ENCODE measurements at regions not wholly inside any gene's neighbourhood (a gene's known extent, or its start where the extent isn't known, plus 50 kb on each side); places are given as distances from the start of the nearest gene placed in this dataset.

- Histone ChIP-seq H3K27ac (ENCODE audit: insufficient read depth, low read length, poor library complexity, severe bottlenecking) (no peak overlapping the region), H3K4me1 (ENCODE audit: control insufficient read depth, insufficient read depth, low read length, poor library complexity, severe bottlenecking) (no peaks in the 10 kb centered on the region), H3K36me3 (ENCODE audit: control insufficient read depth, insufficient read depth, low read length) (no peaks in the 10 kb centered on the region), H3K4me3 (ENCODE audit: insufficient read depth, low read depth, low read length, poor library complexity, severe bottlenecking) (no peak overlapping the region), H3K27me3 (replicated peaks; ENCODE audit: control insufficient read depth, insufficient read depth, low read length, poor library complexity, severe bottlenecking) (no peaks in the 10 kb centered on the region), H3K9me3 (ENCODE audit: control insufficient read depth, low read length) (no peaks in the 10 kb centered on the region)
- DNase-seq = no peak
These were observed 112.1 kb downstream of the DLEU7 start for GRCh38 chr13:50731400-50731799.

- H3K4me3 ChIP-seq (ENCODE audit: insufficient read depth, low read depth, low read length, poor library complexity, severe bottlenecking) = no peak overlapping the region
- DNase-seq = no peak
- no peaks in the 10 kb centered on the region for H3K4me1 ChIP-seq (ENCODE audit: control insufficient read depth, insufficient read depth, low read length, poor library complexity, severe bottlenecking)
- no peaks in the 10 kb centered on the region for H3K27me3 ChIP-seq (replicated peaks; ENCODE audit: control insufficient read depth, insufficient read depth, low read length, poor library complexity, severe bottlenecking)
- H3K27ac ChIP-seq (ENCODE audit: insufficient read depth, low read length, poor library complexity, severe bottlenecking) = no peak overlapping the region
- H3K36me3 ChIP-seq (ENCODE audit: control insufficient read depth, insufficient read depth, low read length) = no peaks in the 10 kb centered on the region
- no peaks in the 10 kb centered on the region for H3K9me3 ChIP-seq (ENCODE audit: control insufficient read depth, low read length)
These were observed 110.8 kb downstream of the DLEU7 start for GRCh38 chr13:50732712-50733111.

GRCh38 chr13:50733392-50733791 lies 110.1 kb downstream of the DLEU7 start:
- Histone ChIP-seq H3K36me3 (ENCODE audit: control insufficient read depth, insufficient read depth, low read length) (no peaks in the 10 kb centered on the region), H3K27me3 (replicated peaks; ENCODE audit: control insufficient read depth, insufficient read depth, low read length, poor library complexity, severe bottlenecking) (no peaks in the 10 kb centered on the region), H3K4me1 (ENCODE audit: control insufficient read depth, insufficient read depth, low read length, poor library complexity, severe bottlenecking) (no peaks in the 10 kb centered on the region), H3K9me3 (ENCODE audit: control insufficient read depth, low read length) (no peaks in the 10 kb centered on the region), H3K27ac (ENCODE audit: insufficient read depth, low read length, poor library complexity, severe bottlenecking) (no peak overlapping the region), H3K4me3 (ENCODE audit: insufficient read depth, low read depth, low read length, poor library complexity, severe bottlenecking) (no peak overlapping the region)
- no peak for DNase-seq

GRCh38 chr13:50735071-50735470 lies 108.4 kb downstream of the DLEU7 start:
- no peaks in the 10 kb centered on the region for H3K27me3 ChIP-seq (replicated peaks; ENCODE audit: control insufficient read depth, insufficient read depth, low read length, poor library complexity, severe bottlenecking)
- no peak overlapping the region for H3K27ac ChIP-seq (ENCODE audit: insufficient read depth, low read length, poor library complexity, severe bottlenecking)
- no peak overlapping the region for H3K4me3 ChIP-seq (ENCODE audit: insufficient read depth, low read depth, low read length, poor library complexity, severe bottlenecking)
- DNase-seq = no peak
- no peaks in the 10 kb centered on the region for H3K9me3 ChIP-seq (ENCODE audit: control insufficient read depth, low read length)
- H3K4me1 ChIP-seq (ENCODE audit: control insufficient read depth, insufficient read depth, low read length, poor library complexity, severe bottlenecking) = no peaks in the 10 kb centered on the region
- no peaks in the 10 kb centered on the region for H3K36me3 ChIP-seq (ENCODE audit: control insufficient read depth, insufficient read depth, low read length)

- no peaks in the 10 kb centered on the region for H3K27me3 ChIP-seq (replicated peaks; ENCODE audit: control insufficient read depth, insufficient read depth, low read length, poor library complexity, severe bottlenecking)
- H3K9me3 ChIP-seq (ENCODE audit: control insufficient read depth, low read length) = no peaks in the 10 kb centered on the region
- no peak overlapping the region for H3K27ac ChIP-seq (ENCODE audit: insufficient read depth, low read length, poor library complexity, severe bottlenecking)
- no peaks in the 10 kb centered on the region for H3K36me3 ChIP-seq (ENCODE audit: control insufficient read depth, insufficient read depth, low read length)
- no peak for DNase-seq
- no peak overlapping the region for H3K4me3 ChIP-seq (ENCODE audit: insufficient read depth, low read depth, low read length, poor library complexity, severe bottlenecking)
- no peaks in the 10 kb centered on the region for H3K4me1 ChIP-seq (ENCODE audit: control insufficient read depth, insufficient read depth, low read length, poor library complexity, severe bottlenecking)
These were observed 103.3 kb downstream of the DLEU7 start for GRCh38 chr13:50740052-50740741.

GRCh38 chr13:50742353-50742752 lies 101.1 kb downstream of the DLEU7 start:
- Histone ChIP-seq H3K4me3 (ENCODE audit: insufficient read depth, low read depth, low read length, poor library complexity, severe bottlenecking) (no peak overlapping the region), H3K9me3 (ENCODE audit: control insufficient read depth, low read length) (no peaks in the 10 kb centered on the region), H3K36me3 (ENCODE audit: control insufficient read depth, insufficient read depth, low read length) (no peaks in the 10 kb centered on the region), H3K4me1 (ENCODE audit: control insufficient read depth, insufficient read depth, low read length, poor library complexity, severe bottlenecking) (no peaks in the 10 kb centered on the region), H3K27ac (ENCODE audit: insufficient read depth, low read length, poor library complexity, severe bottlenecking) (no peak overlapping the region), H3K27me3 (replicated peaks; ENCODE audit: control insufficient read depth, insufficient read depth, low read length, poor library complexity, severe bottlenecking) (no peaks in the 10 kb centered on the region)
- no peak for DNase-seq

GRCh38 chr13:50742968-50743367 lies 100.5 kb downstream of the DLEU7 start:
- no peaks in the 10 kb centered on the region for H3K9me3 ChIP-seq (ENCODE audit: control insufficient read depth, low read length)
- DNase-seq = no peak
- H3K4me3 ChIP-seq (ENCODE audit: insufficient read depth, low read depth, low read length, poor library complexity, severe bottlenecking) = no peak overlapping the region
- H3K27me3 ChIP-seq (replicated peaks; ENCODE audit: control insufficient read depth, insufficient read depth, low read length, poor library complexity, severe bottlenecking) = no peaks in the 10 kb centered on the region
- no peak overlapping the region for H3K27ac ChIP-seq (ENCODE audit: insufficient read depth, low read length, poor library complexity, severe bottlenecking)
- no peaks in the 10 kb centered on the region for H3K4me1 ChIP-seq (ENCODE audit: control insufficient read depth, insufficient read depth, low read length, poor library complexity, severe bottlenecking)
- no peaks in the 10 kb centered on the region for H3K36me3 ChIP-seq (ENCODE audit: control insufficient read depth, insufficient read depth, low read length)

GRCh38 chr13:50744116-50744660 lies 99.3 kb downstream of the DLEU7 start:
- H3K9me3 ChIP-seq (ENCODE audit: control insufficient read depth, low read length) = no peaks in the 10 kb centered on the region
- H3K27me3 ChIP-seq (replicated peaks; ENCODE audit: control insufficient read depth, insufficient read depth, low read length, poor library complexity, severe bottlenecking) = no peaks in the 10 kb centered on the region
- no peaks in the 10 kb centered on the region for H3K36me3 ChIP-seq (ENCODE audit: control insufficient read depth, insufficient read depth, low read length)
- no peak for DNase-seq
- H3K4me1 ChIP-seq (ENCODE audit: control insufficient read depth, insufficient read depth, low read length, poor library complexity, severe bottlenecking) = no peaks in the 10 kb centered on the region
- no peak overlapping the region for H3K27ac ChIP-seq (ENCODE audit: insufficient read depth, low read length, poor library complexity, severe bottlenecking)
- no peak overlapping the region for H3K4me3 ChIP-seq (ENCODE audit: insufficient read depth, low read depth, low read length, poor library complexity, severe bottlenecking)

- Histone ChIP-seq H3K4me1 (ENCODE audit: control insufficient read depth, insufficient read depth, low read length, poor library complexity, severe bottlenecking) (no peaks in the 10 kb centered on the region), H3K27me3 (replicated peaks; ENCODE audit: control insufficient read depth, insufficient read depth, low read length, poor library complexity, severe bottlenecking) (no peaks in the 10 kb centered on the region), H3K4me3 (ENCODE audit: insufficient read depth, low read depth, low read length, poor library complexity, severe bottlenecking) (no peak overlapping the region), H3K9me3 (ENCODE audit: control insufficient read depth, low read length) (no peaks in the 10 kb centered on the region), H3K36me3 (ENCODE audit: control insufficient read depth, insufficient read depth, low read length) (no peaks in the 10 kb centered on the region), H3K27ac (ENCODE audit: insufficient read depth, low read length, poor library complexity, severe bottlenecking) (no peak overlapping the region)
- no peak for DNase-seq
These were observed 97.9 kb downstream of the DLEU7 start for GRCh38 chr13:50745542-50746115.

GRCh38 chr13:50747737-50748350 lies 95.6 kb downstream of the DLEU7 start:
- no peaks in the 10 kb centered on the region for H3K4me1 ChIP-seq (ENCODE audit: control insufficient read depth, insufficient read depth, low read length, poor library complexity, severe bottlenecking)
- H3K9me3 ChIP-seq (ENCODE audit: control insufficient read depth, low read length) = no peaks in the 10 kb centered on the region
- no peaks in the 10 kb centered on the region for H3K36me3 ChIP-seq (ENCODE audit: control insufficient read depth, insufficient read depth, low read length)
- H3K4me3 ChIP-seq (ENCODE audit: insufficient read depth, low read depth, low read length, poor library complexity, severe bottlenecking) = no peak overlapping the region
- DNase-seq = no peak
- H3K27ac ChIP-seq (ENCODE audit: insufficient read depth, low read length, poor library complexity, severe bottlenecking) = no peak overlapping the region
- no peaks in the 10 kb centered on the region for H3K27me3 ChIP-seq (replicated peaks; ENCODE audit: control insufficient read depth, insufficient read depth, low read length, poor library complexity, severe bottlenecking)

All from effector memory CD4-positive, alpha-beta T cell (primary cell).